SHP77 (cell line): ENCODE measurements at regions not wholly inside any gene's neighbourhood (a gene's known extent, or its start where the extent isn't known, plus 50 kb on each side); places are given as distances from the start of the nearest gene placed in this dataset.
"Not testable (repeated sequence)": the region's sequence is repeated elsewhere in the genome, so short reads cannot be mapped to it uniquely, and the experiment has no call there.

Experiments used
- DNase-seq, 2 experiments: peaks; one replicate each; lab custom pipeline; 2025; lab: John Stamatoyannopoulos, UW

DNA sequence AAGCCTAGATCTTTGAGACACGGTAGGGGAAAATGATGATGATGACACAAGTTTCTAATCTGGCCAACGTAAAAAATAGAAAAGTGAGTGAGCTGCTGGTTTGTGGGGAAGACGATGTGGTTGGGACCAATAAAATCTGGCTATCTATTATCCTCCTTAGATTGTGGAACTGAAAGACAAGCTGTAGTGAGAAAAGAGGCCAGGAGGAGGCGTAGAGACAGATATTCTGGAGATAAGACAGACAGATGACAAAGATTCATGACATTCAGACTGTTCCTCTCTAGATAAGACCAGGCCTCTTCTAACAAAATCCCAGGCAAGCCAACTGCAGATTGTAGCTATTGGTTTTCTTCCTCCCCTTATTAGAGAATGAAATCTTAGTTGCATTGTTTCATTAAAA, 376.3 kb upstream of the UBE2E3 start:
- no peak for DNase-seq

DNA sequence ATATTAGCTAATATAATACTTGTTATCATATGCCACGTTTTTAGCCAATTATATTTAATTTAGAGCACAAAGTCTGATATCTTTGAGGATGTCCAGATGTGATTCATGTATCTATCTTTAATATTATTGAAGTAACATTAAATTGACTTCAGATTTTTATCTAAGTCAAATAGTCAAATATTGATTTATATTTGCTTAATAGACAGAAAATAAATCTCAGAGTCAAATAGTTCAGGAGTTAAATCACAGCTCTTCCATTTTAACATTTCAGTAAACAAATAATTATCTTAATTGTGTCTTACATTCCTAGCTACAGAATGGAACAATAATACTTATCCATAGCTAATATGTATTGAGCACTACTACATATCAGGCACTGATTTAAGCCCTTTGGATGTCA, 379.4 kb upstream of the UBE2E3 start:
- no peak for DNase-seq

DNA sequence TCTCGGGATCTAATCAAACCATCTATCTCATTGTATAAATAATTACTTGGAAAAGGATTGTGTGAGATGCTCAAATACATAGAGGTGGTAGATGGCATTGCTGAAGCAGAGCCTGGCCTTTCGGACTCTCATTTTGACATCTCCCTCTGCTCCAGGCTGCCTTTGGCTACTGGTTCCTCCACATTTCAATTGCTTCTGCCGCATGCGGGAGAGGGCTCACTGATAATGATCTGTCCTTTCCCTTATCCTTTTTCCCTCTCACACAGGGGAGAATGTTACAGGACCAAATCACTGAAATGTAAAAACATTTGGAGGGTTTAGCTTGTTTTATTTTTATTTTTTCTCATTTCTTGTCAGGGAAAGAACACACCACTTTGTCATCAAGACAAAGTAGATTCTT, 380.6 kb upstream of the UBE2E3 start:
- no peak for DNase-seq

DNA sequence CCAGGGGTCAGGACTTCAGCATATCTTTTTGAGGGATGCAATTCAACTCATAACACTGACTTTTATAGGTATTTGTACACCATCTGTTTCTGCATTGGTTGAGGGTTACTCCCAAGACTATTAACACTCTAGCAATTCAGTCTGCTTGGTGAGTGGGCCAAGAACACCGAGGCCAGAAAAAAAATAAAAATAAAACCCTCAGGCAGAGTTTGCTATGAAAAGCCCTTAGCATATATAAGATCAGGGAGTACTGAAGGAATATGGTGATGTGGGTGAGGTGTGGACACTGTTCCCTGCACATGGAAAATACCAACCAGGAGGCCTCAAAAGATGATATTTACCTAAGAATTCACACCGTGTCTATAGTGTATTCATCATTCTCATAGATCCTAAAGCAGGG, 383.2 kb upstream of the UBE2E3 start:
- DNase-seq, result no peak

DNA sequence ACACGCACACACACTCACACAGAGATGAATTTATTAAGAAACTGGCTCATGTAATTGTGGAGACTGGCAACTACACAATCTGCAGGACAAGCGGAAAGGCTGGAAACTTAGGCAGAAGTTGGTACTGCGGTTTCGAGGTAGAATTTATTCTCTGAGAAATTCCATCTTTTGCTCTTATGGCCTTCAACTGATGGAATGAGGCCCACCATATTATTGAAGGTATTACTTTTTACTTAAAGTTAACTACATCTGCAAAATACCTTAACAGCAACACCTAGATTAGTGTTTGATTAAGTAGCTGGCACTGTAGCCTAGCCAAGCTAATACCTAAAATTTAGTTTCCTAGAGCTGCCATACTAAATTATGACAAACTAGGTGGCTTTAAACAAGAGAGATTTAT, 384.0 kb upstream of the UBE2E3 start:
- no peak for DNase-seq

DNA sequence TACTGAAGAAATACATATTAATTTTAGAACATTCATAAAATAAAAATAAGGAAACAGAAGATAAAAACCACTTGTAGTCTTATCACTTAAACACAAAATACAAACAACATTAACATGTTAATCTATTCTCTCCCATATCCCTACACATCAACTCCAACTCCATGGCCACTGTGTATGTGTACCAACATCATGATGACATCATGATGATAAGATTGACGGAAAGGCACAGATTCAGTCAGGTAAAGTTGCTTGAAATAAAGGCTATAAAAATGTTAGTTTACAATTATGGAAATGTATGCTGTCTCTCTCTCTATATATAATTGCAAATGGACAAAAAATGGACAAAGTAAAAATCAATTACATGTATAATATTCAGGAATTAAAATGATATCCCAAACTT, 388.5 kb upstream of the UBE2E3 start:
- no peak for DNase-seq

DNA sequence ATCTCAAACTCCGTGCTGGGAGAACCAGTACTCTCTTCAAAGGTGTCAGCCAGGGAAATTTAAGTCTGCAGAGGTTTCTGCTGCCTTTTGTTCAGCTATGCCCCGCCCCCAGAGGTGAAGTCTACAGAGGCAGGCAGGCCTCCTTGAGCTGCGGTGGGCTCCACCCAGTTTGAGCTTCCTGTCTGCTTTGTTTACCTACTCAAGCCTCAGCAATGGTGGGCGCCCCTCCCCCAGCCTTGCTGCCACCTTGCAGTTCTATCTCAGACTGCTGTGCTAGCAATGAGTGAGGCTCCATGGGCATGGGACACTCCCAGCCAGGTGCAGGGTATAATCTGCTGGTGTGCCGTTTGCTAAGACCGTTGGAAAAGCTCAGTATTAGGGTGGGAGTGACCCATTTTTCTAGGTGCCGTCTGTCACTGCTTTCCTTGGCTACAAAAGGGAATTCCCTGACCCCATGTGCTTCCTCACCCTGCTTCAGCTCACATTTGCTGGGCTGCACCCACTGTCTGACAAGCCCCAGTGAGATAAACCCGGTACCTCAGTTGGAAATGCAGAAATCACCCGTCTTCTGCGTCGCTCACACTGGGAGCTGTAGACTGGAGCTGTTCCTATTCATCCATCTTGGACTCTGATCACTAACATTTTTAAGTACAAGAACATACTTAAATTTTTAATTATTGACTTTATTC, 389.2 kb upstream of the UBE2E3 start:
- not testable (repeated sequence) for DNase-seq

DNA sequence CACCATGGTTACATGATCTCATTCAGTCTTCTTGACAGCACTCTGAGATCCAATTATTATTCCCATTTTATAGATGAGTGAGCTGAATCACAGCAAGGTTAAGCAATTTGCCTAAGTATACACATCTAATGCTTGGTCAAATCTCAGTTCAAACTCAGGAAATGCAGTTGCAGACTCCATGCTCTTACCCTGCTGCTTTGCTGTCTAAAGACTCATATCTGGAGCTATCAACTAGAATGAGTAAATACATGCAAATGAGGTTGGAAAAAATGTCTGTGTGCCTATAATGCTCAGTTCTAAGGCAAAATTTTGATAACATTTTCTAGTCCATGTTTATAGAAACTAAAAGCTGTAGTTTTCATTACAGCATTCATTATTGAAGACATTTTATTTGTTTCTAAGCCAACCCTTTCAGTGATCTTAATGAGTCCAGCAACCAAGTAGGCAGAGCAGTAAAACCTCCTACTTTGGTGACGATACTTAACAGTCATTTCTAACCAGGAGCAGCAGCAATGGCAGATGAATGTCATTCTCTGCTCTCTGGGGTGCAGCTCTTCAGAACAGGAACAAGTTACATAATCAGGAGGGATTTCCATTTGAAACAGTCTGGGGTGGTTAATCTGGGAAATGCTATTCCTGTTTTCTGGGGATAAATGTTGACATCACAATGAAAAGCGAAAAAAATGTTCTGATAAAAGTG, 396.8 kb upstream of the UBE2E3 start:
- no peak for DNase-seq

DNA sequence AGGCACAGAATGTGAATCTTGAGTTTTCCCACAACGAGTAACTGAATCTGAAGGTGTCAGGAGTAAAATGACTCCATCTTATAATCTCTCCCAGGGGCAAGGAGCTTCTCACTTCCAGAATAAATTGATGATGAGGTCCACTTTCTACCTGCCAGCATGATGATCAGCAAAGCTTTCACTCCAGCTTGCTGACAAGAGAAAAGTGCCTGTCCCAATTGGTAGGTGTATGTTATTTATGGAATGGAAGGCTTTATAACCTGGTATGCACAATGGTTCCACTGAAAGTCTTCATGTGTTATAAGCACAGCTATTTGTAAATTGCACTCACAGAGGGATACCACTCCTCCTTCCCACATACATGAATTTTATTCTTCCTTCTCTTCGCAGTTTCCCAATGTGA, 401.0 kb upstream of the UBE2E3 start:
- no peak for DNase-seq

DNA sequence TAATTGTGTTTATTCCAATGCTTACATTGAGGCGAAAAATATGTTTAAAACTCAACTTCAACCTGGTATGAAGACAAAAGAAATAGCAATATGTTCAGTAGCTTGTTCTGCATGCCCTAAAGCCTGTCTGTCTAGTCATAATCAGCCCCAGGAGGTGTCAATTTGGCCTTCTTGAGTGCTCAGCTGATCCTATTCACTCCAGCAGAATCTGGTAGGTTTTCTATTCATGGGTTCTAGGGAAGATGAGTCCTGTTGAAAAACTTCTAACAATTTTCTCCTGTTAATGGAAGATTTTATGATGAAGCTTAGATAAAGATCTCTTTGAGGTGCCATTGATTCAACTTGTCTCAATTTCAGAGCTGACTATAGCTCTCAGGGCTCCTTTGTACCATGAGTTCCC, 402.0 kb upstream of the UBE2E3 start:
- DNase-seq, result no peak

DNA sequence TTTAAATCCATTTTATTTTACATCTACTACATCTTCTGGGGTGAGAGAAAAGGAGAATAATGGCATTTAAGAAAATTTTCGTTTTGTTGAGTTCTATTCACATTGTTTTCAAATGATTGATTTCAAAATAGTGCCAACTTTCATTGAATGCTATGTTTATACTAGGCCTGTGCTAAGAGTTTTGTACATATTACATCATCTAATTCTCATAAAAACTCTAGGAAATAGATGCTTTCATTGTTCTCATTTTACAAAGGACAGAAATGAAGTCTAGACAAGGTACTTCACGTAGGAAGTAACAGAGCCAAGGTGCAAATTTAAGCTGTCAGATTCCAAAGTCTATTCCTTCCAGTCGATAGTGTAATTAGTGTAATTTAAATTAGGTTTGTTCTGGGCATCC, 402.8 kb upstream of the UBE2E3 start:
- DNase-seq, result no peak

DNA sequence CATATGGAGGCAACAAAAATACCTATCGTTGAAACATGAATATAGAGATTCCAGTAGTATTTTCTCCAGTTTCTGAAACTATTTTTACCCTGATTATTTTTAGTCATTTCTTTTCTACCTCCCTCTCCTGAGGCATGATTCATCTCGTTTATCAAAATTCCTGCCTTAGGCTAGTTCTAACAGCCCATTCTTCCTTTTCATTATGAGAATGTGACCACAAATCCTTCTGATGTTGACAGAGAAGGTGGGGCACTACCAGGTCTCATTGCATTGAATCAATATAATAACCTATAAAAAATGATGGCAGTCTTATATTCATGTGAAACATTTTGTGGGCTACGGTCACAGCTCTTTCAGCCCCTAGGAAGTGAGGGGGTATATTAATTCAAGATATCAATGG, 406.5 kb upstream of the UBE2E3 start:
- DNase-seq, result no peak

DNA sequence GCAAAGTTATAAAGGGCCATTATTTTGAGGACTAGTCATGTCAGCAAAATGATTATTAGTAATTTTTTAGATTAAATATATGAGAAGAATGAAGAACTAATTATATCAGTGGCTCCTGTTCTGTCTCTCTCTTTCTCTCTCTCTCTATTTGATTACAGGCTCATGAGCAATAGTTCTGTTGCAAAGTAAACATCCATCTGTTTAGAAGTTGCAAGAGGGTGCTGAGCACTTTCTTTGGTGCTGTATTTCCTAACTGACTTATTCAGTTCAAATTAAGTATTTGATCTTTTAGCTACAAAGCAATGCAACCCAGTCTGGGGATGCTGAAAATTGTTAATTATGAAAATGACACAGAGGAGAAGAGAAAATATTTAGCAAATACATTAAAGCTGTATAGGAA, 408.1 kb upstream of the UBE2E3 start:
- DNase-seq, result no peak

DNA sequence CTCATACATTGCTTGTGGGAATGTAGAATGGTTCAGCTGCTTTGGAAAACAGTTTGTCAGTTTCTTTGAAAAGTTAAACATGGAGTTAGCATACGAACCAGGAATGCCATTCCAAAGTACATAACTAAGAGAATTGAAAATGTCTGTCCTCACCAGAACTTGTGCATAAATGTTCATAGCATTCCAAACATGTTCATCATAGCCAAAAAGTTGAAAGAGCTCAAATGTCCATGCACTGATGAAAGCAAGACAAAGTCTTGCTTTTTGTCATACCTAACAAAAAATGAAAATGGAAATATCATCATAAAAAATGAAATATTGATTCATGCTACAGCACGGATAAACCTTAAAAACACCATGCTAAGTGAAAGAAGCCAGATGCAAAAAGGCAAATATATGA, 408.8 kb upstream of the UBE2E3 start:
- no peak for DNase-seq

DNA sequence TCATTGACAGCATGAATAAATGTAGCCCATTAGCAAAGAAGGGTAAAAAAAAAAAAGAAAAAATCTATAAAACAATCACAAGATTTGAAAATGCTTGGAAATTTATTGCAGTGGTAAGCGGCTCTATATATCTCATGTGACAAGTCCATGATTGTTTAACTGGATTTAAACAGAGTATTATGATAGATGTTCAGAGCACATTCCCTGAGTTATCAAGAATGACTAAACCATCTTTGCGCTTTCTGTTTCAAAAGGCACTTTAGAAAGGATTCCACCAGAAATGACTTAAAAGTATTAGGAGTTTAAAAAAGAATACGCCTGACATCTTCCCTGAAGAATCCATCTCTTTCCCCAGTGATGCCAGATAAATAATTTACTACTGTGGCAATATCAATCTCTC, 409.5 kb upstream of the UBE2E3 start:
- no peak for DNase-seq

DNA sequence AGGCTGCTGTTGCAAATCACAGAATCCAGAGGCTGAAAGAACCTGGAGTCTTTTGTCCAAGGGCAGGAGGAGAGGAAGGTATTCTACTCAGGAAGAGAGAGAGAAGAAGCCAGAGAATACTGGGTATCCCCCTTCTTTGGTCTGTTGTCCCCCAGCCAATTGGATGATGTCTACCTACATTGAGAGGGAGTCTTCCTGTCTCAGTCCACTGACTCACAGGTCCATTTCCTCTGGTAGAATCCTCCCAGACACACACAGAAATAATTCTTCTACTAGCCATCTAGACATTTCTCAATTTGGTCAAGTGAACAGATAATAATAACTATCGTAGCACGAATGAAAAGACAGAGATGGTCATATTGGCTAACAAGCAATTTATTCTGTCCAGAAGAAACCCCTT, 416.4 kb upstream of the UBE2E3 start:
- no peak for DNase-seq

DNA sequence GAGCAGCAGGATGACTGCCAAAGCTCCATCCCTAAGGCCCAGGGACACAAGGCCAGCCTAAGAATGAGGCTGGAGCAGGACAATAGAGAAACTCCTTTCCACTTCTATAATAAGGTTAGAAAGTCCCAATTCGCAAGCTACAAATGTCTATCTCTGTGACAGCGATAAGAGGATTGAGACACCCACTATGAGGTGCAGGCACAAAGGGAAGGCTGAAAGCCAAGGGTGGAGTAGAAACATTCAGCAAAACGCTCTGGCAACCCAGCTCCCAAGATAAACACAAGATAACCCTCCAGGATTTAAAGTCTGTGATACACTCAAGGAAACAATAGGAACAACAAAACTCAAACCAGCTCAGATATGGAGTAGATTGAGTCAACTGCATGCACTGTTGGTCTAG, 418.0 kb upstream of the UBE2E3 start:
- no peak for DNase-seq

DNA sequence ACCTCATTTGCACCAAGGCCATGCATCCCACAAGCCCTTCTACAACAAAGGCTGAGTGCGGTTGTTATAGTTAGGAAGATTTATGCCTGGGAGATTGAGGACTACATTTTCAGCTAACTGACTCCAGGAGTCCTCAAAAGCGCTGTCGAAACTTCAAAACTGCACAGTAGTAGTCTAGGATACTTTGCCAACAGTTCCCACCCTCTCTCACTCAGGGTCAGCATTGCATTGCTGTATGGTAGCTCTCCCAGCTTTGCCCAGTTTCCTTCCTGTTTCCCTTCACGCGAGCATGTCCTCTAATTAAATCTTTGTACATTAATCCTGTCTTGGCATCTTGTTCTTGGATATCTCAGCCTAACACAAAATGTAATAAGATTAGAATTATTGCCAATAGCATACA, 420.6 kb upstream of the UBE2E3 start:
- no peak for DNase-seq

DNA sequence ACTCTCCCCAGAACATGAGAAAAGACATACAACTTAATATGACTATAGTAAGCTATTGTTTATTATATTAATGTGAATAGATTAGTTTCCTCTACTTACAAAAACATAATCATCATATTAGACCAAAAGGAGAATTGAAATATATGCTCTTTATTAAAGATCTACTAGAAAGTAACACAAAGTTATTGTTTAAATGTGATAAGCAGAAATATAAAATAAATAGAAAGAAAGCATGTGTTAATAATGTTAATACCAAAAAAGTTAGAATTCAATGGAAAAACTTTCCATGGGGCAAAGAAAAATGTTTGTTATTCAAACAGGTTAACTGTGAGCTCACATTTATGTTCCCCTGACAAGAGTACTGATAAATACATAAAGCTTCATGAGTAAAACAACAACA, 421.4 kb upstream of the UBE2E3 start:
- no peak for DNase-seq

DNA sequence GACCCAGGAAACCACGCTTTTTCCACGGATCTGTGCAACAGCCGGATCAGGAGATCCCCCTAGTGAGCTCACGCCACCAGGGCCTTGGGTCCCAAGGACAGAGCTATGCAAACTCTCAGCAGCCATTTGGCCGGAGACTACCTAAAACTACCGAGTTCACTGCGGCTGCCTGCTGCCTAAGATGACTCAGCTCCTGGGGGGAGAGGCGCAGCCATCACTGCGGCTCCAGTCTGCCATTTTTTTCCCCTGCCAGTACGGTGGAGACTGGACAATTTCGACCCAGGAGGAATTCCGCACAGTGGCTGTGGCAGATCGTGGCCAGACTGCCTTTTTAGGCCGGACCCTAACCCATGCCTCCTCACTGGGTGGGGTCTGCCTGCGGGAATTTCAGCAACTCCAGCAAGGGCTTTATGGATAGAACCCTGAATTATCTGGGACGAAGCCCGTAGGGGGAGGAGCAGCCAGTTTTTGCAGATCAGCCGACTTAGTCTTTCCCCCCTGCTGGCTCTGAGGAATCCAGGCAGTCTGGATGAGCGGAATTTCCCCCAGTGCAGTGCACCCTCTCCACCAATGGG, 424.9 kb upstream of the UBE2E3 start:
- no peak for DNase-seq

DNA sequence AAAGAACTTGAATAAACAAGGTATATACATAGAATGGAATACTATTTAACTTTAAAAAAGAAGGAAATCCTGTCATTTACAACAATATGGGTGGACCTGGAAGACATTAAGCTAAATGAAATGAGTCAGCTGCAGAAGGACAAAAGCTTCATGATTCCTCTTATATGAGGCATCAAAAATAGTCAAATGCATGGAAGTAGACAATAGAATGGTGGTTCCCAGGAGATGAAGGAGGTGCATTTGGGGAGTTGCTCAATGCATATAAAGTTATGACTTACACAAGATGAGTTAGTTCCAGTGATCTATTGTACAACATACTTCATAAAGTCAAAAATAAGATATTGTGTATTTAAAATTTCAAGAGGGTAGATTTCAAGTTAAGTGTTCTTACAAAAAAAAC, 426.1 kb upstream of the UBE2E3 start:
- DNase-seq, result no peak

DNA sequence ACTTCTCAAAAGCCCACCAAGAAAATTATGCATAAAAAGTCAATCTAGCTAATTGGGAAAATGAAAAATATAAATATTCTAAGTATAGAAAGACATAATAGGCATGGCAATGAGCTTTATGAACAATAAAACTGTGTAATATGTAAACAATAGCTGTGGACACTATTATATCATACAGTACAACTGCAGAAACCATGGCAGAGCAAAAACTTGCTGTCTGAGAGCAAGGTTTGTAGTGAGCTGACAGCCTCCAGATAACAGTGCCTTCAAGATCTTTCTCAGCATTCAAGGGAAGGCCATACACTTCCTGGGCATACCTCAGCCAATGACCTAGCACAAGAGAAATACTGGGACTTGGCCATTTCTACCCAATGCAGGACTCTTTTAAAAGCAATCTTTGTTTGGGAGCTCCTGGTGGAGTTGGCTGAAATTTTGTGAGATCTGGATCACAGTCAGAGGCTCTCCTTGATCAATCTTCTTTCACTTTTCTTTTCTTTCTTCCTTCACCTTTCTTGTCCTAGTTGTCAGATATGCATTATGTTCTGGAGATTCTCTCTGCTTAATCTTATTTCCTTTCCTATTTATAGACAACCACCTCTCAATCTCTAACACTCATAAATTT, 427.2 kb upstream of the UBE2E3 start:
- no peak for DNase-seq

DNA sequence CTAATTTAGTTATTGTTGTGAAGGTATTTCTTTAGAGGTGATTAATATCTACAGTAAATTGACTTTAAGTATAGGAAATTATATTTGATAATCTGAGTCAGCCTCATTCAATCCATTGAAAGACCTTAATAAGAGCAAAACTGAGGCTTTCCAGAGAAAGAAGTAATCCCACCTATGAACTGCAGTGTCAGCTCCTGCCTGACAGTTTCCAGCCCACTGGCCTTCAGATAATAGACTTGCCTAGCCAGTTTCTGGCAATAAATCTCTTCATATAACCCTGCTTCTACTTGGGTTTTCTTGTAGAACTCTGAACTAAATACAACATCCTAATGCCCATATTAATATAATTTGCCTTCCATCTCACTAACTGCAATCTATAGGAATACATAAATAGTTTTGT, 437.9 kb upstream of the UBE2E3 start:
- DNase-seq, result no peak
